ENCODE measurements at regions not wholly inside any gene's neighbourhood (a gene's known extent, or its start where the extent isn't known, plus 50 kb on each side); places are given as distances from the start of the nearest gene placed in this dataset.

GRCh38 chr15:38614621-38615020 is 50.0 kb upstream of the RASGRP1 start:
- TF ChIP-seq EZH2 (IDR thresholded peaks at IDR 0.05; ENCODE audit: insufficient read depth, poor library complexity, severe bottlenecking) (no peak), EZH2phosphoT487 (IDR thresholded peaks at IDR 0.05; ENCODE audit: insufficient read depth, low read depth) (no peak)
- 65 to 79% methylated on average over 1 of the region's 1 CpG for WGBS, 2 experiments (ENCODE audit: low coverage in 1 of 2, low lambda C conversion rate in 2 of 2, missing lambda C conversion rate in 2 of 2)
- no peak for DNase-seq
- no peak overlapping the region for H3K27ac ChIP-seq
- no peak overlapping the region for H3K9ac ChIP-seq
- in situ Hi-C loops (cut with MboI) = no loop called here
- no peaks in the 10 kb centered on the region for H3K9me2 ChIP-seq (ENCODE audit: insufficient read depth)
- H4K20me1 ChIP-seq (ENCODE audit: insufficient read depth) = no peaks in the 10 kb centered on the region
- H3K4me3 ChIP-seq = no peak overlapping the region
- no peaks in the 10 kb centered on the region for H3K4me1 ChIP-seq (ENCODE audit: insufficient read depth)
- H3K36me3 ChIP-seq (ENCODE audit: low read depth) = no peaks in the 10 kb centered on the region
- H3K79me2 ChIP-seq (ENCODE audit: insufficient read depth) = no peaks in the 10 kb centered on the region
- no peak overlapping the region for H3K4me2 ChIP-seq (ENCODE audit: unreplicated experiment)
- H3F3A ChIP-seq (ENCODE audit: insufficient read depth) = no peaks in the 10 kb centered on the region
- H3K9me3 ChIP-seq (ENCODE audit: low read depth) = no peaks in the 10 kb centered on the region
- H2AFZ ChIP-seq = no peak overlapping the region
- peaks cover 49% of the 10 kb centered on the region for H3K27me3 ChIP-seq (replicated peaks; ENCODE audit: insufficient read depth)

GRCh38 chr15:38617831-38618230 is 53.2 kb upstream of the RASGRP1 start:
- Histone ChIP-seq H3K27ac (no peak overlapping the region), H3K27me3 (replicated peaks; ENCODE audit: insufficient read depth) (peaks cover 73% of the 10 kb centered on the region), H4K20me1 (ENCODE audit: insufficient read depth) (no peaks in the 10 kb centered on the region), H3K9me2 (ENCODE audit: insufficient read depth) (no peaks in the 10 kb centered on the region), H3K36me3 (ENCODE audit: low read depth) (no peaks in the 10 kb centered on the region), H3F3A (ENCODE audit: insufficient read depth) (no peaks in the 10 kb centered on the region), H3K4me2 (ENCODE audit: unreplicated experiment) (no peak overlapping the region), H3K79me2 (ENCODE audit: insufficient read depth) (no peaks in the 10 kb centered on the region), H2AFZ (no peak overlapping the region), H3K4me3 (no peak overlapping the region), H3K9ac (no peak overlapping the region), H3K9me3 (ENCODE audit: low read depth) (no peaks in the 10 kb centered on the region), H3K4me1 (ENCODE audit: insufficient read depth) (no peaks in the 10 kb centered on the region)
- no peak for DNase-seq
- TF ChIP-seq EZH2phosphoT487 (IDR thresholded peaks at IDR 0.05; ENCODE audit: insufficient read depth, low read depth) (no peak), EZH2 (IDR thresholded peaks at IDR 0.05; ENCODE audit: insufficient read depth, poor library complexity, severe bottlenecking) (no peak)
- in situ Hi-C loops (cut with MboI) = no loop called here
- 44 to 58% methylated on average over 2 of the region's 2 CpGs for WGBS, 2 experiments (ENCODE audit: low coverage in 1 of 2, low lambda C conversion rate in 2 of 2, missing lambda C conversion rate in 2 of 2)

- Histone ChIP-seq H3K4me1 (ENCODE audit: insufficient read depth) (no peaks in the 10 kb centered on the region), H3F3A (ENCODE audit: insufficient read depth) (no peaks in the 10 kb centered on the region), H3K4me2 (ENCODE audit: unreplicated experiment) (no peak overlapping the region), H2AFZ (no peak overlapping the region), H3K9me3 (ENCODE audit: low read depth) (no peaks in the 10 kb centered on the region), H3K4me3 (no peak overlapping the region), H3K79me2 (ENCODE audit: insufficient read depth) (no peaks in the 10 kb centered on the region), H3K27ac (no peak overlapping the region), H3K9me2 (ENCODE audit: insufficient read depth) (no peaks in the 10 kb centered on the region), H3K9ac (no peak overlapping the region), H3K36me3 (ENCODE audit: low read depth) (no peaks in the 10 kb centered on the region), H3K27me3 (replicated peaks; ENCODE audit: insufficient read depth) (peaks cover 73% of the 10 kb centered on the region), H4K20me1 (ENCODE audit: insufficient read depth) (no peaks in the 10 kb centered on the region)
- TF ChIP-seq EZH2 (IDR thresholded peaks at IDR 0.05; ENCODE audit: insufficient read depth, poor library complexity, severe bottlenecking) (no peak), EZH2phosphoT487 (IDR thresholded peaks at IDR 0.05; ENCODE audit: insufficient read depth, low read depth) (no peak)
- in situ Hi-C loops (cut with MboI) = no loop called here
- no peak for DNase-seq
- 32 to 35% methylated on average over 4 of the region's 4 CpGs for WGBS, 2 experiments (ENCODE audit: low coverage in 1 of 2, low lambda C conversion rate in 2 of 2, missing lambda C conversion rate in 2 of 2)
Observed at GRCh38 chr15:38618242-38618955, 53.8 kb upstream of the RASGRP1 start.

GRCh38 chr15:38620098-38620497 is 55.5 kb upstream of the RASGRP1 start:
- H3K4me2 ChIP-seq (ENCODE audit: unreplicated experiment) = no peak overlapping the region
- no peaks in the 10 kb centered on the region for H3F3A ChIP-seq (ENCODE audit: insufficient read depth)
- WGBS, 2 experiments (ENCODE audit: low coverage in 1 of 2, low lambda C conversion rate in 2 of 2, missing lambda C conversion rate in 2 of 2) = 72 to 80% methylated on average over 2 of the region's 2 CpGs
- no peaks in the 10 kb centered on the region for H3K9me2 ChIP-seq (ENCODE audit: insufficient read depth)
- in situ Hi-C loops (cut with MboI) = no loop called here
- H3K27me3 ChIP-seq (replicated peaks; ENCODE audit: insufficient read depth) = peaks cover 76% of the 10 kb centered on the region
- no peak overlapping the region for H2AFZ ChIP-seq
- no peaks in the 10 kb centered on the region for H4K20me1 ChIP-seq (ENCODE audit: insufficient read depth)
- H3K4me3 ChIP-seq = no peak overlapping the region
- no peaks in the 10 kb centered on the region for H3K36me3 ChIP-seq (ENCODE audit: low read depth)
- H3K9me3 ChIP-seq (ENCODE audit: low read depth) = no peaks in the 10 kb centered on the region
- no peak for TF ChIP-seq EZH2 (IDR thresholded peaks at IDR 0.05; ENCODE audit: insufficient read depth, poor library complexity, severe bottlenecking)
- no peak for TF ChIP-seq EZH2phosphoT487 (IDR thresholded peaks at IDR 0.05; ENCODE audit: insufficient read depth, low read depth)
- H3K27ac ChIP-seq = no peak overlapping the region
- no peak for DNase-seq
- no peaks in the 10 kb centered on the region for H3K79me2 ChIP-seq (ENCODE audit: insufficient read depth)
- no peaks in the 10 kb centered on the region for H3K4me1 ChIP-seq (ENCODE audit: insufficient read depth)
- H3K9ac ChIP-seq = no peak overlapping the region
